Uterus (tissue), 3 donors: ENCODE measurements at regions not wholly inside any gene's neighbourhood (a gene's known extent, or its start where the extent isn't known, plus 50 kb on each side); places are given as distances from the start of the nearest gene placed in this dataset.

Source experiments
- DNase-seq, 2 donors: peaks; one replicate each; pipeline ENCODE4 v3.0.0-alpha.2; 2019 to 2020
- H3K27ac ChIP-seq, 2 donors: fragments of 200-600 bp; sonication (generic); 1 replicate in 1 of 2; 2 replicates in 1 of 2; pipeline ENCODE4 v1.5.1; 2016 to 2018
- H3K27me3 ChIP-seq, 2 donors: fragments of 200-600 bp; sonication (generic); one replicate each; pipeline ENCODE4 v1.5.1; 2018 to 2019; ENCODE audit warnings: control low read depth in 1 of 2
- H3K36me3 ChIP-seq, 2 donors: fragments of 200-600 bp; sonication (generic); one replicate each; pipeline ENCODE4 v1.5.1; 2019; ENCODE audit warnings: control low read depth in 1 of 2
- H3K4me1 ChIP-seq, 2 donors: fragments of 200-600 bp; sonication (generic); one replicate each; pipeline ENCODE4 v1.5.1; 2018 to 2019; ENCODE audit warnings: control low read depth in 1 of 2
- H3K4me3 ChIP-seq, 2 donors: fragments of 200-600 bp; sonication (generic); 1 replicate in 1 of 2; 2 replicates in 1 of 2; pipeline ENCODE4 v1.5.1; 2018 to 2019; ENCODE audit warnings: mild to moderate bottlenecking in 1 of 2
- H3K9me3 ChIP-seq, 2 donors: fragments of 200-600 bp; sonication (generic); one replicate each; pipeline ENCODE4 v1.5.1; 2019; ENCODE audit warnings: control low read depth in 1 of 2
- POLR2A ChIP-seq, 2 donors: fragments of 450-650 bp; IDR thresholded peaks; one replicate each; pipeline ENCODE4 v1.6.1; 2016; ENCODE audit warnings: antibody characterized with exemption in 2 of 2, mild to moderate bottlenecking in 1 of 2, moderate library complexity in 1 of 2
- intact Hi-C: fragments of 100-400 bp; cut with DNase I; formaldehyde crosslinking; loops from one replicate; pipeline ENCODE4 v1.15.1; 2023; ENCODE audit warnings: low total_unique reads
- TF ChIP-seq, protein P1 (sequence below), 4 experiments: fragments of 200-600 bp in 2 of 4; fragments of 450-650 bp in 2 of 4; sonication (generic) in 2 of 4; IDR thresholded peaks; one replicate each; pipeline ENCODE4 v1.5.1; 2016 to 2019; ENCODE audit warnings: antibody characterized with exemption in 4 of 4, mild to moderate bottlenecking in 2 of 4, moderate library complexity in 1 of 4
- donor health status: DM: yes; HTN: yes; CAD: no.

DNA sequence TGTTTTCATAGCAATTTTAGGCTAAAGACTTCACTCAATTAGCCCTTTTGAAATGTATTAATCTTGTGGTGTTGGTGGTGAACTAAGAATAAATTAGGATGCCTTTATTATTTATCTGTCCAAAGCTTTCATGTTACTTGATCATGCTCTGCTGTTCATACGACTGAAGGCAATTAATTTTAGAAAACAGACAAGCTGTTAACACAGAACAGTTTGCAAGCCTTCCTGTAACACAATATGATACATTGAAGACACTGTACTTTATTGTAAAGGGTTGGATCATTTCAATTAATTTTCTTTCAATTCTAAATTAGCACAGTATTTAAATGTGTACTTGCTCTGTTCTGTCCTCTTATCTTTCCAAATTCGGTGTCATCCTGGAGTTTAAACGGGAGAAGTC, 794.3 kb upstream of the MIR17HG start:
- intact Hi-C loops, result no loop called here
- TF ChIP-seq POLR2A (IDR thresholded peaks at IDR 0.05), result no peak
- TF ChIP-seq, protein P1, sequence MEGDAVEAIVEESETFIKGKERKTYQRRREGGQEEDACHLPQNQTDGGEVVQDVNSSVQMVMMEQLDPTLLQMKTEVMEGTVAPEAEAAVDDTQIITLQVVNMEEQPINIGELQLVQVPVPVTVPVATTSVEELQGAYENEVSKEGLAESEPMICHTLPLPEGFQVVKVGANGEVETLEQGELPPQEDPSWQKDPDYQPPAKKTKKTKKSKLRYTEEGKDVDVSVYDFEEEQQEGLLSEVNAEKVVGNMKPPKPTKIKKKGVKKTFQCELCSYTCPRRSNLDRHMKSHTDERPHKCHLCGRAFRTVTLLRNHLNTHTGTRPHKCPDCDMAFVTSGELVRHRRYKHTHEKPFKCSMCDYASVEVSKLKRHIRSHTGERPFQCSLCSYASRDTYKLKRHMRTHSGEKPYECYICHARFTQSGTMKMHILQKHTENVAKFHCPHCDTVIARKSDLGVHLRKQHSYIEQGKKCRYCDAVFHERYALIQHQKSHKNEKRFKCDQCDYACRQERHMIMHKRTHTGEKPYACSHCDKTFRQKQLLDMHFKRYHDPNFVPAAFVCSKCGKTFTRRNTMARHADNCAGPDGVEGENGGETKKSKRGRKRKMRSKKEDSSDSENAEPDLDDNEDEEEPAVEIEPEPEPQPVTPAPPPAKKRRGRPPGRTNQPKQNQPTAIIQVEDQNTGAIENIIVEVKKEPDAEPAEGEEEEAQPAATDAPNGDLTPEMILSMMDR (IDR thresholded peaks at IDR 0.05), result no peak
- H3K27ac ChIP-seq, result no peak overlapping the region
- no peaks in the 10 kb centered on the region for H3K36me3 ChIP-seq
- no peak for DNase-seq
- H3K27me3 ChIP-seq, result no peaks in the 10 kb centered on the region
- H3K4me3 ChIP-seq, result no peak overlapping the region
- no peaks in the 10 kb centered on the region for H3K4me1 ChIP-seq
- no peaks in the 10 kb centered on the region for H3K9me3 ChIP-seq

DNA sequence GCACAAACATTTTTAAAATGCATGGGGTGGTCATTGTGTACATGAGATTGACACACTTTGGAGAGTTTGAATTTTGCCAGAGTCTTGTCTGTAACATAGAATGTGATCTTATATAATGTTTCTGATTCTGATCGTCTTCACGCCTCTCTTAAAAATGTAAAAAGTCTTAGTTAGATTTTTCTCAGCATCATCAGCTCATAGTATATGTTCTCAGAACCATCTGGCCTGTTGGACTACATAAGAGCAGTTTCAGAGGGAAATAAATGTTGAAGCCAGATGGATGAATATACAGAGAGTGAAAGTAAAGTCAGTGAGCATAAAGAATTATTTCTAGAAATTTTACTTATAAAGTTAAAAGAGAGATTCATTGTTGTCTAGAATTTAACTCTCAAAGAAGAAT, 789.9 kb upstream of the MIR17HG start:
- Histone ChIP-seq H3K9me3 (no peaks in the 10 kb centered on the region), H3K4me3 (no peak overlapping the region), H3K27me3 (no peaks in the 10 kb centered on the region), H3K4me1 (no peaks in the 10 kb centered on the region), H3K27ac (no peak overlapping the region), H3K36me3 (no peaks in the 10 kb centered on the region)
- intact Hi-C loops, result no loop called here
- no peak for DNase-seq
- TF ChIP-seq, protein P1 (IDR thresholded peaks at IDR 0.05), result no peak
- TF ChIP-seq POLR2A (IDR thresholded peaks at IDR 0.05), result no peak

DNA sequence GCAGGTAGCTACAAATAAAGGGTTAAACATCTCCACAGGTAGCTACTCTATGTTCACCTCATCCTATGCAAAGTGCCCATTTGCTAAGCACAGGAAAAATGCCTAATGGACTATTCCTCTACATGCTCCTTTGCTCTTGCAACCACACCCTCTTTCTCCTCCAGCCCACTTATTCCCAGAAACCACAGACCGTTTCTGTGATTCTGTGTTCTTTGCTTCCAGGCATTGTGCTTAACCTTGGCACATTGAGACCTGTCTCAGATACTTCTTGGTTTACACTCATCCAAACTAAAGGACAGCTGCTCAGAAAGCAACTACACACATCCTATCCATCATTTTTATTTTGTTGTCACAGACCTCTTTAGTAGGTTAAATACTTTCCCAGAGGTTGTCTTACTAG, 785.0 kb upstream of the MIR17HG start:
- no peak overlapping the region for H3K27ac ChIP-seq
- no peak for TF ChIP-seq POLR2A (IDR thresholded peaks at IDR 0.05)
- TF ChIP-seq, protein P1 (IDR thresholded peaks at IDR 0.05), result no peak
- intact Hi-C loops, result no loop called here
- no peak overlapping the region for H3K4me3 ChIP-seq
- no peaks in the 10 kb centered on the region for H3K27me3 ChIP-seq
- no peaks in the 10 kb centered on the region for H3K4me1 ChIP-seq
- no peaks in the 10 kb centered on the region for H3K36me3 ChIP-seq
- no peaks in the 10 kb centered on the region for H3K9me3 ChIP-seq
- no peak for DNase-seq

DNA sequence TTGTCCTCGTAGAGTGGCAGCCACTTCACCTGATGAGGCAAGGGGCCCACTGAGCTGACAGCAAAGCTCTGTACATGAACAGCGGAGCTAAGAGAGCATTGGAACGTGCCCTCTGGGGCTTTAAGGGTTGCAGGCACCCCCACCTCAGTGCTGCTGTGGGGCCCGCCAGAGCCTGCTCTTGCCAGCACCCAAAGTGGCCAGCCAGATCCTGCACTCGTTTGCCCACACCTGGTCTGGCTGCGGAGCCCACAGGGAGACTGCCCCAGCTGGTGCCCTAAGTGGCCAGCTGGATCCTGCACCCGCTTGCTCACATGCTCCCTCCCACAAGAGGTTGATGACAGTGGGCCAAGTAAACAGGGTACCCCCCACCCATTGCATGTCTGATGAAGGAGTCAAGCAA, 783.4 kb upstream of the MIR17HG start:
- DNase-seq, result no peak
- Histone ChIP-seq H3K4me1 (no peaks in the 10 kb centered on the region), H3K9me3 (no peaks in the 10 kb centered on the region), H3K27ac (no peak overlapping the region), H3K4me3 (no peak overlapping the region), H3K36me3 (no peaks in the 10 kb centered on the region), H3K27me3 (no peaks in the 10 kb centered on the region)
- TF ChIP-seq, protein P1 (IDR thresholded peaks at IDR 0.05), result no peak
- no peak for TF ChIP-seq POLR2A (IDR thresholded peaks at IDR 0.05)
- intact Hi-C loops, result no loop called here

DNA sequence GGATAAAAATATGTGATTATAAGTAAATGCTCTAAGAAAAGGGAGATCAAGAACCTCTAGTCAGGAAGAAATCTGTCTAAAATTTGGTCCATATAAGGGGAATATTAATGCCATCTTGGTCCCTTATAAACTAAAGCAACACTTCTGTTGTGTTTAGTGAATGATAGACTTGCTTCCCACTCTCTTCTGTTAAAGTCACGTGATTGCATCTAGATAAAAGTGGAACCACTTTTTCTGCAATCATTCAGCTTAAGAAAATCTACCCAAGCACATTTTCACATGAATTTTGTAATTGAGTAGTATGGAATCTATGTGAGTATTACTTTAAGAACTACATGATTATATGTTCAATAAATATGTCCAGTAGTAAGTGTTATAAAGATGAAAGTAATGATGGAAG, 782.9 kb upstream of the MIR17HG start:
- Histone ChIP-seq H3K4me3 (no peak overlapping the region), H3K9me3 (no peaks in the 10 kb centered on the region), H3K36me3 (no peaks in the 10 kb centered on the region), H3K27ac (no peak overlapping the region), H3K27me3 (no peaks in the 10 kb centered on the region), H3K4me1 (no peaks in the 10 kb centered on the region)
- intact Hi-C loops, result no loop called here
- TF ChIP-seq, protein P1 (IDR thresholded peaks at IDR 0.05), result no peak
- no peak for TF ChIP-seq POLR2A (IDR thresholded peaks at IDR 0.05)
- DNase-seq, result no peak
